ENCODE measurements at regions not wholly inside any gene's neighbourhood (a gene's known extent, or its start where the extent isn't known, plus 50 kb on each side); places are given as distances from the start of the nearest gene placed in this dataset.

DNA sequence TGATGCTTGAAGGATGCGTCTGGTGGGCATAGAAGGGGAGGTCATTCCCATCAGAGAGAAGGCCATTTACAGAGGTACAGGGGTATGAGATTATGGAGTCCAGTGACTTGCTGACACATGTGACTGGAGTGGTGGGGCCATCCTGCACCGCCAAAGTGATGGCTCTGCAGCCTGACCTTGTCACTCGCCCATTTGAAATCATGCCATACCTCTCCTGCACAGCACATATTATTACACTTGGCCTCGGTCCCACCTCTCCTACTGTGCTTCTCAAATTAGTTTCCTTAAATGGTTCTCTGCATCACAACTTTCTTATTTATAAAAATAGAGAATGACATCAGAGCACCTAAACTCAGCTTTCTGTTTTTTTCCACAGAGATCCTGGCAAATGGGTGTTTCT, 60.7 kb upstream of the HAND2 start:
- no peak for DNase-seq (ENCODE audit: low read depth)

DNA sequence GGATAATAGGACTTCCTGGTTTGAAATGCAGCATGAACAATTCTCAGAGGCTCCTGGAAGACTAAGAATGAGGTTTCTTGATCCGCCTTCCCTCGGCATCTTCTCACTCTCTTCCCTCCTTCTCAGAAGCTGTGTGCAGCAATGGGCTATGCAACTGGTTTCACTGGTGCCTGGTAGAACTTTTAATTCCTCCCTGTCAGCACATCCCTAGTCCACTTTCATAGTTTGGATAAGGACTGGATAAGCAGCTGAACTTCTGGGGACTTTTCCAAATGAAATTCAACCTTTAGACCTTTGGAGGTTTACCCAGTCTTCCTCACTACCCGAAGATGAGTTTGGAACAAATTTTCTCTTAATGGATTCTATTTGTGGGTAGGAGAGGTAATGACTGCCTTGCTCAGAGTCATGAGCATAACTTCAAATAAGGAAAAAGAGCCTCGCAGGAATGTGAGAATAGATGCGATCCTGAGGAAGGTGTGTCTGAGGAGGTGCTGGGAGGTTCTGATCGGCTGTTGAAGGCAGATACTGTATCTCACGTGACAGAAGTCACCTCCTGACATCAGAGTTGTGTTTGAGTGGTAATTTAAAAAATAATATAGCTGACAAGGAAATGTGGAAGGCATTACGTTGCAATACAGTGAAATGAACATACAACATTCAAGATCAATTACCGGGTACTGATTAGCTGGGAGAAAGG, 56.0 kb upstream of the HAND2 start:
- DNase-seq (ENCODE audit: low read depth): no peak

DNA sequence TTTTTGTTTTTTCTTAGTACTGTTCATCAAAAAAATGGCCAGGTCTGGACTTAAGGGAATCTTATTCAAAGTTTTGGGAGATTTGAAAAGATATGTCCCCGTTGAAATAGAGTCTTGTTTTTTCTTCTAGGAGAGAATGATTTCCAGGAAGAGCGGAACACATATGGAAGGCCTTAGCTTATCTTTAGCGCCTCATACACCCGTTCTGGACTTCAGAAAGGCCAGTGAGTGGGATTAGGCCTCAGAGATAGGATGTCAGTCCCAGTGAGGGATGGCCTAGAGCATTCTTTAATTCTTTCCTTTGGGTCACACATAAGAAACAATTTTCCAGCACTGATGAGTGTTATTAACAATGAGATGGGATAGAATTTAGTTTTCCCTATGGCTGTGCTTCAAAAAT, 54.5 kb upstream of the HAND2 start:
- DNase-seq (ENCODE audit: low read depth): no peak
